ENCODE measurements at regions not wholly inside any gene's neighbourhood (a gene's known extent, or its start where the extent isn't known, plus 50 kb on each side); places are given as distances from the start of the nearest gene placed in this dataset.

DNA sequence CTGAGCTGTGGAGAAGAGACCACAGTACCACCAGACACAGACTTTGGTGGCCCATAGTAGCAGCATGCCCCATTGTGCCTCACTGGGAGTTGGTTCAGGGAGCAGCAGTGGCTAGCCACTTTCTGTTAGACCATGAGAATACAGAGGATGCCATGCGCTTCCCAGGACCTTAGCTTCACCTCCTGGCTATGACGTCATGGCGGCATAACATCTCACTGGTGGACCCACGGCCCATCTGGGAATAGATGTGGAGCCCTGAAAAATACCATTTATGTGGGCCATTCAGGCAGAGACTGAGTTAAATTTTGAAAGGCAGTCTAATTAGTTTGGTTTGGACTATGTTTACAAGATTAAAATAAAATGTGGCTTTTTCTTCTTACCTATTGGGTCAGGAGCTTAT is 55.1 kb upstream of the NMD3 start:
- CTCF ChIA-PET, result no interaction called here
- Histone ChIP-seq H3K4me1 (ENCODE audit: insufficient read depth, low read length) (no peaks in the 10 kb centered on the region), H3K36me3 (ENCODE audit: insufficient read depth, low read length) (no peaks in the 10 kb centered on the region), H3K27me3 (ENCODE audit: control insufficient read depth in 1 of 2, insufficient read depth in 2 of 2, low read length in 2 of 2) (no peaks in the 10 kb centered on the region), H3K9me3 (ENCODE audit: control insufficient read depth in 1 of 2, insufficient read depth in 1 of 2, low read length in 2 of 2) (peaks cover 0 to 10% of the 10 kb centered on the region in 2 experiments), H3K27ac (ENCODE audit: low read depth in 1 of 2, low read length in 2 of 2) (no peak overlapping the region), H3K4me3 (ENCODE audit: low read length) (no peak overlapping the region)
- Mint-ChIP-seq H3K36me3 (ENCODE audit: low read depth) (no peaks in the 10 kb centered on the region), H3K27me3 (no peaks in the 10 kb centered on the region), H3K27ac (no peak overlapping the region), H3K4me3 (no peak overlapping the region), H3K4me1 (ENCODE audit: low read depth) (no peaks in the 10 kb centered on the region), H3K9me3 (peaks cover 11% of the 10 kb centered on the region)
- POLR2A ChIA-PET, result no interaction called here
- intact Hi-C loops (cut with DNase I, micrococcal nuclease), result no loop called here
- DNase-seq (no peak), ATAC-seq (ENCODE audit: poor library complexity) (no peak)
- TF ChIP-seq, protein P1, sequence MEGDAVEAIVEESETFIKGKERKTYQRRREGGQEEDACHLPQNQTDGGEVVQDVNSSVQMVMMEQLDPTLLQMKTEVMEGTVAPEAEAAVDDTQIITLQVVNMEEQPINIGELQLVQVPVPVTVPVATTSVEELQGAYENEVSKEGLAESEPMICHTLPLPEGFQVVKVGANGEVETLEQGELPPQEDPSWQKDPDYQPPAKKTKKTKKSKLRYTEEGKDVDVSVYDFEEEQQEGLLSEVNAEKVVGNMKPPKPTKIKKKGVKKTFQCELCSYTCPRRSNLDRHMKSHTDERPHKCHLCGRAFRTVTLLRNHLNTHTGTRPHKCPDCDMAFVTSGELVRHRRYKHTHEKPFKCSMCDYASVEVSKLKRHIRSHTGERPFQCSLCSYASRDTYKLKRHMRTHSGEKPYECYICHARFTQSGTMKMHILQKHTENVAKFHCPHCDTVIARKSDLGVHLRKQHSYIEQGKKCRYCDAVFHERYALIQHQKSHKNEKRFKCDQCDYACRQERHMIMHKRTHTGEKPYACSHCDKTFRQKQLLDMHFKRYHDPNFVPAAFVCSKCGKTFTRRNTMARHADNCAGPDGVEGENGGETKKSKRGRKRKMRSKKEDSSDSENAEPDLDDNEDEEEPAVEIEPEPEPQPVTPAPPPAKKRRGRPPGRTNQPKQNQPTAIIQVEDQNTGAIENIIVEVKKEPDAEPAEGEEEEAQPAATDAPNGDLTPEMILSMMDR (IDR thresholded peaks at IDR 0.05), result no peak

DNA sequence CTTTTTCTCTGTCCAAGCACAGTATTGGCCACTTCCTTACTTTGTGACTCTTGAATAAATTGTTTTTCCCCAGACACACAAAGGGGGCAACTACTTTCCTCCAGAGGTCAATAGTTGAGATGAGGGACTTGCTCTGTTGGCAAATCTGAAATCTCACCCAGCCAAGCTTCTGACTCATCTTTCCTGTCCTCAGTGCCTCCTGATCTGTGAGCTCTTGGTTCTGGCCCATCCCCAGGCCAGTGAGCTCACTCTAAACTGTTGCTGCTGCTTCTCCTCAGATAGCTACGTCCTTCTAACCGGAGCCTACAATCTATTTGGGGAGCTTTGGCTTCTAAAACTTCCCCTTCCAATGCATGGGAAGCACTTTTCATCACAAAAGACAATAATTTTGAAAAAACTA is 50.0 kb upstream of the NMD3 start:
- Mint-ChIP-seq H3K4me1 (ENCODE audit: low read depth) (no peaks in the 10 kb centered on the region), H3K27me3 (peaks cover 7% of the 10 kb centered on the region), H3K4me3 (no peak overlapping the region), H3K27ac (no peak overlapping the region), H3K9me3 (no peaks in the 10 kb centered on the region), H3K36me3 (ENCODE audit: low read depth) (no peaks in the 10 kb centered on the region)
- CTCF ChIA-PET, result no interaction called here
- no peaks in the 10 kb centered on the region for H3K4me1 ChIP-seq (ENCODE audit: insufficient read depth, low read length)
- peaks cover 0 to 5% of the 10 kb centered on the region in 2 experiments for H3K27me3 ChIP-seq (ENCODE audit: control insufficient read depth in 1 of 2, insufficient read depth in 2 of 2, low read length in 2 of 2)
- intact Hi-C loops (cut with DNase I, micrococcal nuclease), result no loop called here
- H3K4me3 ChIP-seq (ENCODE audit: low read length), result no peak overlapping the region
- no peaks in the 10 kb centered on the region for H3K9me3 ChIP-seq (ENCODE audit: control insufficient read depth in 1 of 2, insufficient read depth in 1 of 2, low read length in 2 of 2)
- DNase-seq (no peak), ATAC-seq (ENCODE audit: poor library complexity) (no peak)
- H3K27ac ChIP-seq (ENCODE audit: low read depth in 1 of 2, low read length in 2 of 2), result no peak overlapping the region
- POLR2A ChIA-PET, result no interaction called here
- no peaks in the 10 kb centered on the region for H3K36me3 ChIP-seq (ENCODE audit: insufficient read depth, low read length)
- TF ChIP-seq, protein P1 (IDR thresholded peaks at IDR 0.05), result no peak

Measured in CD4-positive, alpha-beta T cell (primary cell).